ENCODE measurements at regions not wholly inside any gene's neighbourhood (a gene's known extent, or its start where the extent isn't known, plus 50 kb on each side); places are given as distances from the start of the nearest gene placed in this dataset.

DNA sequence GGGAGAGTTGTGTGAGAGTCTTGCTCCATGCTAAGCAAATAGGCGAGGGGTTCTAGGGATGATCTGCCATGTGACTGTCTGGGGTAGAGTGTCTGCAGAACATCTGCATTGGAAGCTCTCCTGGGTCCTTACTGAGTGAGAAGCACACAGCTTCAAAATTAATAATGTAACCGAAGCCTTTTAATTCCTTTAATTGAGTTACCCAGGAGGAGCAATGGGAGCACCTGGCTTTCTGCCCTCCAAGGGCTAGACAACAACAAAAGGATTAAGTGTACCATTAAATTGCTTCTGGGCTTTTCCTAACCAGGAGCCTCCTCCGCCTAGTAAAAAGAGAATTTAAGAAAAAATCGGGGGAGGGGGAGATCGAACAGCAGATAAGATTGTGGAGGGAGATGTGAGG is 102.0 kb upstream of the TBX20 start:
- H3K36me3 Mint-ChIP-seq (ENCODE audit: unreplicated experiment) = peaks cover 5% of the 10 kb centered on the region
- no peaks in the 10 kb centered on the region for H3K27me3 Mint-ChIP-seq (ENCODE audit: unreplicated experiment)
- no peak overlapping the region for H3K4me3 Mint-ChIP-seq (ENCODE audit: unreplicated experiment)
- no peak overlapping the region for H3K27ac Mint-ChIP-seq (ENCODE audit: unreplicated experiment)
- H3K4me1 Mint-ChIP-seq (ENCODE audit: low read depth, unreplicated experiment) = peaks cover 7% of the 10 kb centered on the region
- TF ChIP-seq, protein P1, sequence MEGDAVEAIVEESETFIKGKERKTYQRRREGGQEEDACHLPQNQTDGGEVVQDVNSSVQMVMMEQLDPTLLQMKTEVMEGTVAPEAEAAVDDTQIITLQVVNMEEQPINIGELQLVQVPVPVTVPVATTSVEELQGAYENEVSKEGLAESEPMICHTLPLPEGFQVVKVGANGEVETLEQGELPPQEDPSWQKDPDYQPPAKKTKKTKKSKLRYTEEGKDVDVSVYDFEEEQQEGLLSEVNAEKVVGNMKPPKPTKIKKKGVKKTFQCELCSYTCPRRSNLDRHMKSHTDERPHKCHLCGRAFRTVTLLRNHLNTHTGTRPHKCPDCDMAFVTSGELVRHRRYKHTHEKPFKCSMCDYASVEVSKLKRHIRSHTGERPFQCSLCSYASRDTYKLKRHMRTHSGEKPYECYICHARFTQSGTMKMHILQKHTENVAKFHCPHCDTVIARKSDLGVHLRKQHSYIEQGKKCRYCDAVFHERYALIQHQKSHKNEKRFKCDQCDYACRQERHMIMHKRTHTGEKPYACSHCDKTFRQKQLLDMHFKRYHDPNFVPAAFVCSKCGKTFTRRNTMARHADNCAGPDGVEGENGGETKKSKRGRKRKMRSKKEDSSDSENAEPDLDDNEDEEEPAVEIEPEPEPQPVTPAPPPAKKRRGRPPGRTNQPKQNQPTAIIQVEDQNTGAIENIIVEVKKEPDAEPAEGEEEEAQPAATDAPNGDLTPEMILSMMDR (IDR thresholded peaks at IDR 0.05; ENCODE audit: partially characterized antibody, unreplicated experiment) = no peak
- peaks cover 7% of the 10 kb centered on the region for H3K9me3 Mint-ChIP-seq (ENCODE audit: unreplicated experiment)
- no peak for DNase-seq

DNA sequence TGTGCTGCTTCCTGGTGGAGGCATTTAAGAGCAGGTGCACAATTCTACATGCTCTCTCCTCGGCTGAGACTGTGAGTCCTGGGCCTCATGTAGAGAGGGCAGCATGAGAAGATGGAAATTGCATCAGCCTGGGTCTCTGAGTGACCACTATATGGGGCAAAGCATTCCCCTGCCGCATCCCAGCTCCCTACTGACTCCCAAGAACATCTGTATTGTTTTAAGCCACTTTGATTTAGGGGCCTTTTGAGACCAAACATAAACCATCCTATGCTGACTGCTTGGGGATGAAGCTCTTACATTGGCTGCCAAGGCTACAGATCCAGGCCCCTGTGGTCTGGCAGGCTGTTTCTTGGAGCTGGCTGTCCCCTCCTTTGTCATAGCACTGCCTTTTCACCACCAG is 101.3 kb upstream of the TBX20 start:
- H3K9me3 Mint-ChIP-seq (ENCODE audit: unreplicated experiment) = peaks cover 7% of the 10 kb centered on the region
- H3K4me1 Mint-ChIP-seq (ENCODE audit: low read depth, unreplicated experiment) = peaks cover 7% of the 10 kb centered on the region
- no peak overlapping the region for H3K4me3 Mint-ChIP-seq (ENCODE audit: unreplicated experiment)
- TF ChIP-seq, protein P1 (IDR thresholded peaks at IDR 0.05; ENCODE audit: partially characterized antibody, unreplicated experiment) = no peak
- no peak overlapping the region for H3K27ac Mint-ChIP-seq (ENCODE audit: unreplicated experiment)
- H3K27me3 Mint-ChIP-seq (ENCODE audit: unreplicated experiment) = no peaks in the 10 kb centered on the region
- H3K36me3 Mint-ChIP-seq (ENCODE audit: unreplicated experiment) = peaks cover 5% of the 10 kb centered on the region
- DNase-seq = no peak

DNA sequence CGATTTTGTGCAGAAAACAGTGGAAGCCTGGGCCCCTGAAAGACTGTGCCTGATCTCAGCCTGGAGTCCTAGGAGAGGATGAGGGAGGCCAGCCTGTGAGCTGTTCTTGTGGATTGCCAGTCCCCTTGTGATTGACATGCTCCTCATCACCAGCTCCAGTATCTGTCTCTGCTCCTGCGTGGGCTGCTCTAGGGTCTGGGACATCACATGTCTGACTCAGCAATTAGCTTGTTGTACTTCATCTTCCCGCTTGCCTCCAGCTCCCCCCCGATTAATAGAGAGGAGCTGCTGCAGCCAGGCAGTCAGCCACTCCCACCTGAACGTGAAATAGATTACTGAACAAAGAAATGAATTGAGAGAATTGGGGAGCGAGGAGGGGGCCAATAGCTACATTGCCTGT is 99.6 kb upstream of the TBX20 start:
- Mint-ChIP-seq H3K9me3 (ENCODE audit: unreplicated experiment) (peaks cover 6% of the 10 kb centered on the region), H3K4me3 (ENCODE audit: unreplicated experiment) (no peak overlapping the region), H3K27ac (ENCODE audit: unreplicated experiment) (no peak overlapping the region), H3K27me3 (ENCODE audit: unreplicated experiment) (no peaks in the 10 kb centered on the region), H3K36me3 (ENCODE audit: unreplicated experiment) (peaks cover 5% of the 10 kb centered on the region), H3K4me1 (ENCODE audit: low read depth, unreplicated experiment) (peaks cover 7% of the 10 kb centered on the region)
- TF ChIP-seq, protein P1 (IDR thresholded peaks at IDR 0.05; ENCODE audit: partially characterized antibody, unreplicated experiment) = no peak
- DNase-seq = no peak

DNA sequence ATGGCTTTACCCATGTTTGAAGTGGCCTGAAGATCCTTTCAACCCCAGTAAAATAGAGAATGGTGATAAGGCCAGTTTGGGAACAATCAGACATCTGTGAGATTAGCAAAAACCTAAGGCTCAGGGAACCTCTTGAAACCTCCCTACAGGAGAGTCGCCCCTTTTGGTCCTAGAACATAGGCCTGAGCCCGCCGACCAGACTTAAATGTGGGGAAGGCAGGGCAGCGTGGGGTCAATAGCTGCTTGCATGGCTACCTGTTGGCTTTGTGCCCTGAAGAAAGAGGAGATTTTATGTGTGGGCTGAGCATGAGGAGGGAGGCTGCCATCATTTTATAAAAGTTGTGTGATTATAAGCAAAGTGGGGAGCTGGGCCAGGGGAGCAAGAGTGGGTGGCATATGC is 97.6 kb upstream of the TBX20 start:
- no peaks in the 10 kb centered on the region for H3K9me3 Mint-ChIP-seq (ENCODE audit: unreplicated experiment)
- no peak overlapping the region for H3K27ac Mint-ChIP-seq (ENCODE audit: unreplicated experiment)
- no peaks in the 10 kb centered on the region for H3K36me3 Mint-ChIP-seq (ENCODE audit: unreplicated experiment)
- H3K4me3 Mint-ChIP-seq (ENCODE audit: unreplicated experiment) = no peak overlapping the region
- H3K4me1 Mint-ChIP-seq (ENCODE audit: low read depth, unreplicated experiment) = peaks cover 7% of the 10 kb centered on the region
- DNase-seq = no peak
- no peaks in the 10 kb centered on the region for H3K27me3 Mint-ChIP-seq (ENCODE audit: unreplicated experiment)
- TF ChIP-seq, protein P1 (IDR thresholded peaks at IDR 0.05; ENCODE audit: partially characterized antibody, unreplicated experiment) = no peak

DNA sequence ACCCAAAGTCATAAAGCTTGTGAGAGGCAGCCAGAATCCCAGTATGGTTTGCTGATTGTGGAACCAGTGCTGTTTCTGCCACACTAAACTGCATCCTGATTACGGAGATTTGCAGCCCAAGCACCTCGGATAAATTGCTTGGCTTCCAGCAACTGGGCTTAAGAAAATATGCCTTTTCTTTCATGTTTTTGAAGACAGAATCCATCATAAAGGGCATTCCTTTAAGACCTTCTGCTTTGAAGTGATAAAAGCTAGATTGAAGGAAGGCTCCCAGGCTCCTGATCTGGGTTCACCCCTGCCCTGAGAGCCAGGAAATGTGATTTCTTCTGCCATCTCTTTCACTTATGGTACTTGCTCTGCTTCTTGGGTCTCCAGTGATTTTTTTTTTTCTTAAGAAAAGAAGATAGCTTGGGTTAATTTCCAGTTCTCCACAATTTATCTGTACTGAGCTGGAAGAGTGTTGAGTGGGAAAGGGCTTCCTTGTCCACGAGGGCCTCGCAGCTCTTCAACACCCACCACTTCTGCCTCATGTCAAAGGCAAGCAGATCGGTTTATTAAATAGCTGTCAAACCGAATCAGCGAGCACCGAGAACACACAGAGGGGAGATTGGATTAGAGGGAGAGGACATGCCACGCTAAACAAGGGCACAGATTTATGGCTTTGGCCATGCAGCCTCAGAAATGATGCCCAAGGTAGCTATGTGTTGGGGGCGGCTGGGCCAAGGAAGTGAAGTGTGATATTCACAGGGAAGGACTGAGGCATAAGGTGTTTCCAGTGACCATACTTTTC is 94.9 kb upstream of the TBX20 start:
- no peak overlapping the region for H3K4me3 Mint-ChIP-seq (ENCODE audit: unreplicated experiment)
- H3K27me3 Mint-ChIP-seq (ENCODE audit: unreplicated experiment) = no peaks in the 10 kb centered on the region
- no peak overlapping the region for H3K27ac Mint-ChIP-seq (ENCODE audit: unreplicated experiment)
- peaks cover 3% of the 10 kb centered on the region for H3K4me1 Mint-ChIP-seq (ENCODE audit: low read depth, unreplicated experiment)
- H3K9me3 Mint-ChIP-seq (ENCODE audit: unreplicated experiment) = no peaks in the 10 kb centered on the region
- TF ChIP-seq, protein P1 (IDR thresholded peaks at IDR 0.05; ENCODE audit: partially characterized antibody, unreplicated experiment) = no peak
- H3K36me3 Mint-ChIP-seq (ENCODE audit: unreplicated experiment) = no peaks in the 10 kb centered on the region
- DNase-seq = no peak

Data from glutamatergic neuron (in vitro differentiated cells).